Tibial artery (tissue), 4 donors: ENCODE measurements at regions not wholly inside any gene's neighbourhood (a gene's known extent, or its start where the extent isn't known, plus 50 kb on each side); places are given as distances from the start of the nearest gene placed in this dataset.

Experiments used
- DNase-seq, 2 donors: peaks; one replicate each; pipeline ENCODE4 v3.0.0-alpha.2; 2019
- H3K27ac ChIP-seq, 2 donors: fragments of 200-600 bp; sonication (generic) in 1 of 2; 1 replicate in 1 of 2; 2 replicates in 1 of 2; pipeline ENCODE4 v1.5.1; 2018 to 2019; ENCODE audit warnings: mild to moderate bottlenecking in 1 of 2
- H3K27me3 ChIP-seq, 2 donors: fragments of 200-600 bp; sonication (generic) in 1 of 2; one replicate each; pipeline versions ENCODE4 v1.5.1 to v1.6.0; 2016 to 2019
- H3K36me3 ChIP-seq, 3 donors: fragments of 200-600 bp; sonication (generic) in 2 of 3; one replicate each; pipeline ENCODE4 v1.5.1; 2016 to 2019; ENCODE audit warnings: mild to moderate bottlenecking in 2 of 3
- H3K4me1 ChIP-seq, 4 donors: fragments of 200-600 bp; sonication (generic) in 2 of 4; 1 replicate in 3 of 4; 2 replicates in 1 of 4; pipeline ENCODE4 v1.5.1; 2016 to 2019
- H3K4me3 ChIP-seq, 2 donors: fragments of 200-600 bp; sonication (generic) in 1 of 2; 1 replicate in 1 of 2; 2 replicates in 1 of 2; pipeline ENCODE4 v1.5.1; 2018 to 2019; ENCODE audit warnings: mild to moderate bottlenecking in 2 of 2
- H3K9me3 ChIP-seq, 3 donors: fragments of 200-600 bp; sonication (generic) in 1 of 3; one replicate each; pipeline ENCODE4 v1.5.1; 2016 to 2019
- intact Hi-C: fragments of 100-400 bp; cut with DNase I; formaldehyde crosslinking; loops from one replicate; pipeline ENCODE4 v1.15.0; 2023; ENCODE audit warnings: low total_unique reads
- TF ChIP-seq, protein P1 (sequence below), 2 experiments: fragments of 200-600 bp in 1 of 2; fragments of 450-650 bp in 1 of 2; IDR thresholded peaks; one replicate each; pipeline ENCODE4 v1.5.1; 2017 to 2019; ENCODE audit warnings: antibody characterized with exemption in 2 of 2, mild to moderate bottlenecking in 1 of 2, moderate library complexity in 1 of 2

DNA sequence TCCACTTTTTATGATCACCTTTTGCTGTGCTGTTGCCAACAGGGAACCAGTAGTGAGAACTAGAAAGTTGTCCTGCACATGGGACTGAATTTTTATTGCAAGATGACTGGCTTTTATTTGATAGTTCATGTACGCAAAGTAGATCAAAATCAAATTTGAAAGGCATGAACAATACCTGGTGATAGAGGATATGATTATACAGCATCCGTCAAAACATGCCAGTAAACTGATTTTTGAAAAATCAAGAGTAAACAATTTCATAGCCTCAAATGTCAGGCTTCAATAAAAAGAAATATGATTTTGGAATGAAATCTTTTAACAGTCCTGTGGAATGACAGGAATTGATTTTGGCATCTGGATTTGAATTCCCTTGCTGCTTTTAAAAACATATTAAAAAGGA lies 219.6 kb upstream of the LRRN1 start:
- H3K4me3 ChIP-seq, result no peak overlapping the region
- H3K27me3 ChIP-seq, result no peaks in the 10 kb centered on the region
- no peaks in the 10 kb centered on the region for H3K9me3 ChIP-seq
- H3K27ac ChIP-seq, result no peak overlapping the region
- no peaks in the 10 kb centered on the region for H3K36me3 ChIP-seq
- peaks cover 0 to 21% (median 0%) of the 10 kb centered on the region in 4 donors for H3K4me1 ChIP-seq
- TF ChIP-seq, protein P1, sequence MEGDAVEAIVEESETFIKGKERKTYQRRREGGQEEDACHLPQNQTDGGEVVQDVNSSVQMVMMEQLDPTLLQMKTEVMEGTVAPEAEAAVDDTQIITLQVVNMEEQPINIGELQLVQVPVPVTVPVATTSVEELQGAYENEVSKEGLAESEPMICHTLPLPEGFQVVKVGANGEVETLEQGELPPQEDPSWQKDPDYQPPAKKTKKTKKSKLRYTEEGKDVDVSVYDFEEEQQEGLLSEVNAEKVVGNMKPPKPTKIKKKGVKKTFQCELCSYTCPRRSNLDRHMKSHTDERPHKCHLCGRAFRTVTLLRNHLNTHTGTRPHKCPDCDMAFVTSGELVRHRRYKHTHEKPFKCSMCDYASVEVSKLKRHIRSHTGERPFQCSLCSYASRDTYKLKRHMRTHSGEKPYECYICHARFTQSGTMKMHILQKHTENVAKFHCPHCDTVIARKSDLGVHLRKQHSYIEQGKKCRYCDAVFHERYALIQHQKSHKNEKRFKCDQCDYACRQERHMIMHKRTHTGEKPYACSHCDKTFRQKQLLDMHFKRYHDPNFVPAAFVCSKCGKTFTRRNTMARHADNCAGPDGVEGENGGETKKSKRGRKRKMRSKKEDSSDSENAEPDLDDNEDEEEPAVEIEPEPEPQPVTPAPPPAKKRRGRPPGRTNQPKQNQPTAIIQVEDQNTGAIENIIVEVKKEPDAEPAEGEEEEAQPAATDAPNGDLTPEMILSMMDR (IDR thresholded peaks at IDR 0.05), result no peak
- no peak for DNase-seq
- intact Hi-C loops, result no loop called here

DNA sequence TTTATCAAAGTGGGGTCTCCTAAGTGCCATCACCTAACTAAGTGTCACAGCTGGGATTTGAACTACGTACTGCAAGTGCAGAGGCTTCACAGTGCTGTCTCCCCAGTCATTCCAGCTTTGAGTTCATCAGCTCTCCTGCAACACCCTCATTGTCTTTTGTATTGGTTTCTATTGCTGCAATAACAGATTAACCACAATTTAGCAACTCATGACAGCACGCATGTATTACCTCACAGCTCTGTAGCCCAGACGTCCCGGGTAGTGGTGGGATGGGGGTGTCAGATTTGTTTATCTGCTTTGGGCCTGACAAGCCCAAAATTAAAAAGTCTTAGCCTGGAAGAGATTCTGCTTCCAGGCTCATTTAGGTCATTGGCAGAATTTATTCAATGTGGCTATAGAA lies 220.5 kb upstream of the LRRN1 start:
- TF ChIP-seq, protein P1 (IDR thresholded peaks at IDR 0.05), result no peak
- no peak overlapping the region for H3K27ac ChIP-seq
- no peak for DNase-seq

DNA sequence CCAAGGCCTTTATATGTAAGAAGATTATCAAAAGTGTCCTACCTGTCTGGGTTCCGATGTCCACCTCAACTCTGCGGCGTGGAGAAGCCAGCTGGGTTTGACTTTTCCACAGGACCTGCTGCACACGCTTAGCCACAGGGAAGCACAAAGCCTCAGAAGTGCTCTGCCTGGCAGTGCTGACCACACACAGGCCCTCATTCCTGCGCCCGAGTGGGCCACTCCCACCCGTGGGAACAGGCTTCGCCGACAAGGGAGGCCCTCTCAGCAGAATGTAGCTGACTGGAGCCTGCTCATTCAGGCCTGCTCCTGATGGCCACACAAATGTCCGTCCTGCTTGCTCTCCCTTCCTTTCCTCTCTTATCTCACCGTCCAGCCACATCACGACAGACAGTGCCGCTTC lies 221.4 kb upstream of the LRRN1 start:
- H3K36me3 ChIP-seq, result no peaks in the 10 kb centered on the region
- no peak overlapping the region for H3K27ac ChIP-seq
- H3K4me3 ChIP-seq, result no peak overlapping the region
- TF ChIP-seq, protein P1 (IDR thresholded peaks at IDR 0.05), result no peak
- no peak for DNase-seq
- peaks cover 0 to 21% (median 0%) of the 10 kb centered on the region in 4 donors for H3K4me1 ChIP-seq
- no peaks in the 10 kb centered on the region for H3K9me3 ChIP-seq
- intact Hi-C loops, result no loop called here
- H3K27me3 ChIP-seq, result no peaks in the 10 kb centered on the region

More for the DNA sequence above, 220.5 kb upstream of the LRRN1 start:
- intact Hi-C loops, result no loop called here
- no peaks in the 10 kb centered on the region for H3K27me3 ChIP-seq
- no peak overlapping the region for H3K4me3 ChIP-seq
- peaks cover 0 to 21% (median 0%) of the 10 kb centered on the region in 4 donors for H3K4me1 ChIP-seq
- no peaks in the 10 kb centered on the region for H3K36me3 ChIP-seq
- H3K9me3 ChIP-seq, result no peaks in the 10 kb centered on the region

DNA sequence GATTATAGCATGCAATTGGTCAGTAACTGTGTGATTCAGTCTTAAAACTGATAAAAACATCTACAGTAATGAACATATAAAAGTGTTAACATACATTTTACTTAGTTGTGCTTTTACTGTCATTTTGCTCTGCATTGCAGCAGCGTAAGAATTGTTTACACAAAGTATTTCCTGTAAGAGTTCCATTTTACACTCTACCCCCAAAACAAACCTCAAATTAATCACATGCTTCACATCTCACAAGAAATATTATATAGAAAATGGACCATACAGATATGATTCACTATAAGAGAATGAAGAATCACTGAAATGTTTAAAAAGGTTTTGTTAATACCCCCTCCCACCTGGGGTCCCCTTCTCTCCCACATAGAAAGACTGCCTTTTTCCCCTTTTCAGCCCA lies 225.9 kb upstream of the LRRN1 start:
- TF ChIP-seq, protein P1 (IDR thresholded peaks at IDR 0.05), result no peak
- no peaks in the 10 kb centered on the region for H3K36me3 ChIP-seq
- H3K9me3 ChIP-seq, result no peaks in the 10 kb centered on the region
- no peak for DNase-seq
- H3K4me3 ChIP-seq, result no peak overlapping the region
- no peaks in the 10 kb centered on the region for H3K27me3 ChIP-seq
- no peak overlapping the region for H3K27ac ChIP-seq
- no peaks in the 10 kb centered on the region for H3K4me1 ChIP-seq
- intact Hi-C loops, result no loop called here

DNA sequence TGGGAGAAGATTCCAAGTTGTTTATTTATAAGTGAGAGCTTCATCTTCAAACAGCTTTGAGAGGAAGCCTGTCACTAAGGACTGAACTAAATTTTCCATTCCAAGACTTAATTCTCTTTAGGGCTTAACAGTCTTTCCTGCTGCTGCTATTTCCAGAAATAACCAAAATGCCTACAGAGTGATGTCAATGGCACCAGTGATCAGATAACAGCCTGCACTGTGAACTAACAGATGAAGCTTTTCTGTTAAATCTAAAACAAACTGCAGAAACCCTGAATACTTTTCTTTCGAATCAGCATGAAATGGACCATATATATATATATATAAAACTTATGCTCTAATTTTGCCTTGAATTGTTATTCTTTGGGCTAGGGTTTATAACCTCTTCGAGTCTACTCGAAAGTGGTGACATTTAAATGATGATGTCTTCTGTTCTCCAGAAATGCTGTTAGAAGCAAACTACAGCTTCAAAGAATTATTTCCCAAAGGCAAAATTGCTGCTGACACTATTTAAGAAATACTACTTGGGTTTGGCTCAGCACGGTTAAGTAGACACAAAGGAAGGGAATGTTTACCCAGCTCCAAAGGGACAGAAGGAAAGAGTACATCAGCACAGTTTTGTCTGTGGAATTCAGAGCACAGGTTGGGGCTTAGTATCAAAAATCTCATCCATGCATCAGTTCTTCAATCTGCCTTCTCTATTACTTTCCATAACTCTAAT lies 238.5 kb upstream of the LRRN1 start:
- H3K9me3 ChIP-seq, result no peaks in the 10 kb centered on the region
- peaks cover 0 to 26% (median 11%) of the 10 kb centered on the region in 4 donors for H3K4me1 ChIP-seq
- no peak for DNase-seq
- TF ChIP-seq, protein P1 (IDR thresholded peaks at IDR 0.05), result no peak
- H3K27me3 ChIP-seq, result no peaks in the 10 kb centered on the region
- peak overlapping the region in 1 of 2 donors; percentile 41 for H3K27ac ChIP-seq
- intact Hi-C loops, result no loop called here
- H3K36me3 ChIP-seq, result no peaks in the 10 kb centered on the region
- no peak overlapping the region for H3K4me3 ChIP-seq
